Transverse colon (tissue), 4 donors: ENCODE measurements at regions not wholly inside any gene's neighbourhood (a gene's known extent, or its start where the extent isn't known, plus 50 kb on each side); places are given as distances from the start of the nearest gene placed in this dataset.

Experiments
- CTCF ChIP-seq, 5 experiments: fragments of 200-600 bp in 3 of 5; fragments of 450-650 bp in 2 of 5; sonication (generic) in 3 of 5; IDR thresholded peaks; 1 replicate in 2 of 5; 2 replicates in 3 of 5; pipeline ENCODE4 v1.5.1; 2016 to 2017; ENCODE audit warnings: antibody characterized with exemption in 5 of 5, inconsistent platforms in 3 of 5, mild to moderate bottlenecking in 2 of 5, moderate library complexity in 1 of 5
- EP300 ChIP-seq: sonication (generic); formaldehyde crosslinking; IDR thresholded peaks from one replicate; pipeline ENCODE4 v1.6.1; 2017; ENCODE audit warnings: antibody characterized with exemption, low read depth
- POLR2A ChIP-seq: fragments of 450-650 bp; IDR thresholded peaks from one replicate; pipeline ENCODE4 v1.6.1; 2016; ENCODE audit warnings: antibody characterized with exemption, mild to moderate bottlenecking, moderate library complexity
- POLR2AphosphoS5 ChIP-seq, 3 donors: sonication (generic); formaldehyde crosslinking; IDR thresholded peaks; one replicate each; pipeline ENCODE4 v1.6.1; 2016; ENCODE audit warnings: antibody characterized with exemption in 3 of 3

DNA sequence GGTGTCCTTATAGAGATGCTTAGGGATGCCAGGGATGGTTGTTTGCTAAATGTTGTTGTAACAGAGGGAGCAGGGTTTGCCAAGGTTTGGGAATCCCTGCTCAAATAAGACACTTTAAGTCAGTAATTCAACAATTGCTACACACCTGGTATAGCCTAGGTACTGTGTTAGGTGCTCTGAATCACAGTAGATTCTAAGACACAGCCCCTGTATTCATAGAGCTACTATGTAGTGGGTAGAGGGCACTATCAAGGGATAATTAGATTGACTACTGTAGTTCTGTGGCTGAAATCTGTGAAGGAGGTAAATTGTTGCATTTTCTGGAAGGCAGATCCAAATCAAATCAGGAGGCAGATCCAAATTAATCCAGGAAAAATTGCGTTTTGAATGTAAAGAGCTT lies 149.2 kb downstream of the C12orf75 start:
- TF ChIP-seq CTCF (IDR thresholded peaks at IDR 0.05) (no peak), POLR2A (no peak), EP300 (no peak), POLR2AphosphoS5 (IDR thresholded peaks at IDR 0.05) (no peak)
